Epithelial cell of prostate (primary cell): ENCODE measurements at regions not wholly inside any gene's neighbourhood (a gene's known extent, or its start where the extent isn't known, plus 50 kb on each side); places are given as distances from the start of the nearest gene placed in this dataset.
A peak's percentile ranks its signal among the peaks of the same experiment; 100 is the strongest.

ENCODE experiments used
- DNase-seq: peaks from one replicate; pipeline ENCODE4 v3.0.0-alpha.2; 2011; ENCODE audit warnings: low read depth, low spot score
- H3K27ac ChIP-seq: fragments of 450-650 bp; 2 replicates; pipeline ENCODE4 v1.5.1; 2017; ENCODE audit warnings: mild to moderate bottlenecking

GRCh38 chr4:165714650-165715049, 158.4 kb upstream of the TLL1 start:
- DNase-seq: no peak
- no peak overlapping the region for H3K27ac ChIP-seq

GRCh38 chr4:165715211-165715610, 157.8 kb upstream of the TLL1 start:
- no peak overlapping the region for H3K27ac ChIP-seq
- no peak for DNase-seq

- DNase-seq: no peak
- no peak overlapping the region for H3K27ac ChIP-seq
Measured at GRCh38 chr4:165715989-165716388, 157.0 kb upstream of the TLL1 start.

GRCh38 chr4:165716472-165716871, 156.6 kb upstream of the TLL1 start:
- DNase-seq: no peak

GRCh38 chr4:165718660-165719059, 154.4 kb upstream of the TLL1 start:
- H3K27ac ChIP-seq: no peak overlapping the region
- DNase-seq: no peak

More at GRCh38 chr4:165716472-165716871, 156.6 kb upstream of the TLL1 start:
- H3K27ac ChIP-seq: no peak overlapping the region

GRCh38 chr4:165720411-165721082, 152.5 kb upstream of the TLL1 start:
- H3K27ac ChIP-seq: no peak overlapping the region
- no peak for DNase-seq

GRCh38 chr4:165721815-165722214, 151.2 kb upstream of the TLL1 start:
- DNase-seq: no peak
- H3K27ac ChIP-seq: no peak overlapping the region

- H3K27ac ChIP-seq: no peak overlapping the region
- no peak for DNase-seq
Measured at GRCh38 chr4:165723051-165723795, 149.8 kb upstream of the TLL1 start.

- no peak for DNase-seq
- H3K27ac ChIP-seq: no peak overlapping the region
Measured at GRCh38 chr4:165724786-165725185, 148.3 kb upstream of the TLL1 start.

GRCh38 chr4:165725352-165725751, 147.7 kb upstream of the TLL1 start:
- H3K27ac ChIP-seq: no peak overlapping the region
- DNase-seq: no peak

GRCh38 chr4:165726831-165727230, 146.2 kb upstream of the TLL1 start:
- DNase-seq: no peak
- H3K27ac ChIP-seq: no peak overlapping the region

GRCh38 chr4:165737309-165737972, 135.6 kb upstream of the TLL1 start:
- no peak for DNase-seq
- H3K27ac ChIP-seq: peak overlapping the region; percentile 51

GRCh38 chr4:165738571-165738970, 134.5 kb upstream of the TLL1 start:
- DNase-seq: peak; percentile 72
- peak overlapping the region; percentile 51 for H3K27ac ChIP-seq

- H3K27ac ChIP-seq: no peak overlapping the region
- no peak for DNase-seq
Measured at GRCh38 chr4:165740911-165741310, 132.1 kb upstream of the TLL1 start.

GRCh38 chr4:165743422-165743821, 129.6 kb upstream of the TLL1 start:
- DNase-seq: no peak
- H3K27ac ChIP-seq: no peak overlapping the region

GRCh38 chr4:165744370-165744769, 128.7 kb upstream of the TLL1 start:
- DNase-seq: no peak
- H3K27ac ChIP-seq: no peak overlapping the region

- no peak overlapping the region for H3K27ac ChIP-seq
- DNase-seq: no peak
Measured at GRCh38 chr4:165748321-165748720, 124.7 kb upstream of the TLL1 start.

- H3K27ac ChIP-seq: no peak overlapping the region
- DNase-seq: no peak
Measured at GRCh38 chr4:165751882-165752281, 121.2 kb upstream of the TLL1 start.

GRCh38 chr4:165754664-165755063, 118.4 kb upstream of the TLL1 start:
- H3K27ac ChIP-seq: no peak overlapping the region
- no peak for DNase-seq

- H3K27ac ChIP-seq: no peak overlapping the region
- DNase-seq: no peak
Measured at GRCh38 chr4:165756836-165757235, 116.2 kb upstream of the TLL1 start.

- no peak for DNase-seq
- no peak overlapping the region for H3K27ac ChIP-seq
Measured at GRCh38 chr4:165757451-165757850, 115.6 kb upstream of the TLL1 start.
